GM12891 (cell line): ENCODE measurements at regions not wholly inside any gene's neighbourhood (a gene's known extent, or its start where the extent isn't known, plus 50 kb on each side); places are given as distances from the start of the nearest gene placed in this dataset.

ENCODE experiments used
- POU2F2 ChIP-seq: IDR thresholded peaks from 2 replicates; pipeline ENCODE4 v1.6.1; 2011; ENCODE audit warnings: low read depth, mild to moderate bottlenecking, control low read depth, low read length, moderate library complexity
- SPI1 ChIP-seq: IDR thresholded peaks from 2 replicates; pipeline ENCODE4 v1.6.1; 2011; ENCODE audit warnings: low read depth, low read length, control low read depth
- TAF1 ChIP-seq: IDR thresholded peaks from 2 replicates; pipeline ENCODE4 v1.6.1; 2011; ENCODE audit warnings: low read depth, low read length, control low read depth

- TF ChIP-seq POU2F2 (no peak), SPI1 (no peak), TAF1 (no peak)
Observed at GRCh38 chr6:3919849-3920248, 70.7 kb downstream of the FAM50B start.
